GM18502 (cell line): ENCODE measurements at regions not wholly inside any gene's neighbourhood (a gene's known extent, or its start where the extent isn't known, plus 50 kb on each side); places are given as distances from the start of the nearest gene placed in this dataset.

Experiments
- ATAC-seq: cut with Tn5 transposase; IDR thresholded peaks from one replicate; pipeline ENCODE4 v1.9.1; 2021; ENCODE audit warnings: mild to moderate bottlenecking; ENCODE audit not compliant: unreplicated experiment, poor library complexity

DNA sequence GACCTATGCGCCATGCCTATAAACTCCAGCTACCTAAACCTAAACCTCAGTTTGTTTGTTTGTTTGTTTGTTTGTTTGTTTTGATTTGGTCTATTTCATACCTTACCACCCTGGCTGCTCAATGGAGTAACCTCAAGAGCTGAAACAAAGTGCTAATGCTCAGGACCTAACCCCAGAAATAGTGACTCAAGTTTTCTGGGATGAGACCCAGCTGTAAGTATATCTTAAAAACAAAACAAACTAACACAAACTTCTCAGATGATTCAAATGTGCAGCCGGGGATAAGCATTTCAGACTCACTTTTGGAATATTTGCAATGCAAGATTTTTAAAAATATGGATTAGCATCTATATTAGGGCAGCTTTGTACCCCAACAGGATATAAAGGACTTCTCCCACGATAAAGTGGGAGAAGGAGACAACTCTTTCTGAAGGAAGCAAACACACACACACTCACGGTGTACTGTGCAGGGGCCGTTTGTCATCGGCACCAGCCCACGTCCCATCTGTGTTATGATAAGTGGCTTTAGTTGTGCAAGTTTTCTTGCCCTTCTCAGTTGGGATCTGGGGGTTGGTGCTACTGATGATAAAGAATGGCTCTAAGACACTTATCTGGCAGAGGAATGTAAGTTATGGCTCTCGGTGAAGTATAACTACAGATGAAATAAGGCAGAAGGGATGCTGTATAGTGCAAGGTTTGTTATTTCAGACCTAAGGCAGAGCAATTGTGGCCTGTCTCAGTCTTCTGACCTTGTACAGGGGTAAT, 516.7 kb upstream of the TMEM132C start:
- ATAC-seq = no peak

GRCh38 chr12:127752802-127753201, 514.2 kb upstream of the TMEM132C start:
- ATAC-seq = no peak

DNA sequence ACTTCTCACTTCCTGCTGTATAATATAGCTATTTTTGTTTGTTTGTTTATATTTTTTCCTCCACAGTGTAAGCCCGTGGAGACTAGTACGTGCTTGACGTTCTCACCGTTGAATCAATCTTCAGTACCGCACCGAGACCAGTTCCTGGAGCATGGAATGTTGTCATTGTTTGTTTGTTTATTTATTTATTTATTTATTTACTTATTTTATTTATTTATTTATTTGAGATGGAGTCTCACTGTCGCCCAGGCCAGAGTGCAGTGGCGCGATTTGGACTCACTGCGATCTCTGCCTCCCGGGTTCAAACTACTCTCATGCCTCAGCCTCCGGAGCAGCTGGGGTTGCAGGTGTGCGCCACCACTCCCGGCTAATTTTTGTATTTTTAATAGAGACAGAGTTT, 506.6 kb upstream of the TMEM132C start:
- ATAC-seq = no peak

DNA sequence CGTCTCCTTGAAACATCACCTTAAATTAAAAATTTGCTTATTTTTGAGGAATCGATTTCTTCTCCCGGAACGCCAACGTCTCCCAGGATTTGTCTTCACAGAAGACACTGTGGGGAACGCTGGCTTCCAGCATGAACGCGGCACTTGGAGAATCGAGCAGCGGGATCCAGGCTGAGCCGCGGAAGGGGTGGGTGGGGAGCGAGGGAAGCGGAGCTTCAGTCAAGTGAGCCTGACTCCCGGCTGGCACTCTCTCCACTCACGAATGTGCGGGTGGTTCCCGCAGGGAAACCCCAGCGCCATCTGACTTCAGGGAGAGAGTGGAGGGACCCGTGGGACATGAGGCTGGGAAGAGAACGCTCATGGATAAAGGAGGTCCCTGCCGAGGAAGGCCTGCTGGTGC, 506.0 kb upstream of the TMEM132C start:
- no peak for ATAC-seq

DNA sequence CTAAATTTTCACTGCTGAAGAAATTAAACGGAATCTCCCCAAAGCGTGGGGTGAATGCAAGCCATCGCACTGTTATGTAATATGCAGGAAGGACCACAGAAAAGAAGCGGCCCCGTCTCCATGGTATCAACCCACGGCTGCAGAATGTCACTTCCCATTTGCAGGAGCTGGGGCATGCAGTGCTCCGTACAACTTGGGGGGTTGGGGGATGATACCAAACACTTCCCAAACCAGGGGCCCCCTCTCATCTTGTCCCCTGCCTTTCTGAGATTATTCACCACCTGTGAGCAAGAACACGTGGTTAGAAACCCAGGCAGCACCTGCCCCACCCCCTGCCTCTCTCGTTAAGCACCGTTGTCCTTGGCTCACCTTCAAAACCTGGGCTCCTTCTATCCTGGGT, 505.1 kb upstream of the TMEM132C start:
- no peak for ATAC-seq

- no peak for ATAC-seq
These were observed 499.3 kb upstream of the TMEM132C start for GRCh38 chr12:127767656-127768055.

DNA sequence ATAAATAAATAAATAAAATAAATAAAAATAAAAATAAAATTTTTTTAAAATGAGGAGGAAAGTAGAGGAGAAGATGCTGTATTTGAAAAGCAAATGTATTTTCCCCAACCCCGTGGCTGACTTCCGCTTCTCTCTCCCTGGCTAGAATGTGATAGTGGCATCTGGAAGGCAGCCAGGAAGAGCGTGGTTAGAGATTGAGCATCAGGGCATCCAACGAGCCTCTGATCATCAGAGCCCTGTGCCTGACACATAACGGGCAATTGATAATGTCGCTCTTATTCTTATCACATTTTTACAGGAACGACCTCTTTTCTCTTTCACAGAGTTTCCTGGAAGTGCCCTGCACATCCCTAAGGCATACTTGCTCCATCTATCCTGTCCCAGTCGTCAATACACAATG, 496.9 kb upstream of the TMEM132C start:
- no peak for ATAC-seq

DNA sequence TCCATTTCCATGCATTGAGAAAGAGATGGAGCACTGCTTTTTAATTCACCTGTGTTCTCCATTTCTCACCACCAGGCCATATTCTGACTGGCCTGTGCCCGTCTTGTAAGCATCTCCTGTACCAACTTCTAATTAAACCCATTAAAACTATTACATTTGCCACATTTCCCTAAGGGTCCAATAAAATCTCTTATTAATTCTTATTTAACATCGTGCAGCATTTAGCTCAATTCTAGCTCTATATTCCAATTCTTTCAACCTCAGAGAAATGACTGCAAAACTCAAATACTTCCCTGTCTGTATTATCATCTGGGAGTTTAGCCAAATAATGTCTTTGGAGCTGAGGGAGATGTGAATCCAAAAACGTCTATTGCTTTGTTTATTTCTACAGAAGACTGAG, 495.4 kb upstream of the TMEM132C start:
- ATAC-seq = no peak

DNA sequence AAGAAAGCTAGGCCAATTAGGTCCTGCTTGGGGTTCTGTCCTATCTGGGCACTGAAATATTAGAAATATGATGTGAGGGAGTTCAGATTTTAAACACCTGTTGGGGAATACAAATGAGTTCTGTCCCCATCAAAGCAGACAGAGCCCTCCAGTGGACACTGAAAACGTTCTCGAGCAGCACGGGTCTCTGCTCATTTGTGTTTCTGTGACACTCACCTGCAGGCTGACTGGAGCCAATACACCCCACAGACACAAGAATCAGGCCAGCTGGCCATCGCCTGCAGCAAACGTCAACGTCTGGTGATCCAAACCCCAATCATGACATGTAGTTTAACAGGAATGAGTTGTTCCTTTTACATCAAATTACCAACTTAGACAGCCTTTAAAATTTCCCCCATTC, 493.4 kb upstream of the TMEM132C start:
- no peak for ATAC-seq

- no peak for ATAC-seq
These were observed 492.1 kb upstream of the TMEM132C start for GRCh38 chr12:127774828-127775227.

GRCh38 chr12:127779301-127780045, 487.5 kb upstream of the TMEM132C start:
- no peak for ATAC-seq

GRCh38 chr12:127780881-127781280, 486.1 kb upstream of the TMEM132C start:
- no peak for ATAC-seq

DNA sequence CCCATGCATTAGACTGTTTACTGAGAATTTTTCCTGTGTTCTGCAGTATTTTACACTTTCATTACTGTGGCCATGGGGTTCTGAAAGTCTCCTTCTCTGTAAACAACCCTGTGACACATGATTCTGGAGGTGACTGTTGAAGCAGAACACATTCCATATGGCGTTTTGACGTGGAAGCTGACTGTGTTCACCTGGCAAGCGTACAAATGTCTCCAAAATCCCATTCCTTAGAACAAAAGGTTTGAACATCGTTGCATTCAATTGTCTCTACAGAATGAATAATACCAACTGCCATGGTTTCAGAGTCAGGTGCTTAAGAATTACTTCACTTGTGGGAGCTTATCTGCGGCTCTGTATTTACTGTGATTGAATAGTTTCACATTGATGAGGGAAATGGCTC, 485.6 kb upstream of the TMEM132C start:
- ATAC-seq = no peak

GRCh38 chr12:127785540-127785939, 481.4 kb upstream of the TMEM132C start:
- no peak for ATAC-seq

GRCh38 chr12:127785986-127786590, 480.9 kb upstream of the TMEM132C start:
- ATAC-seq = no peak

- no peak for ATAC-seq
These were observed 479.4 kb upstream of the TMEM132C start for GRCh38 chr12:127787544-127787943.

DNA sequence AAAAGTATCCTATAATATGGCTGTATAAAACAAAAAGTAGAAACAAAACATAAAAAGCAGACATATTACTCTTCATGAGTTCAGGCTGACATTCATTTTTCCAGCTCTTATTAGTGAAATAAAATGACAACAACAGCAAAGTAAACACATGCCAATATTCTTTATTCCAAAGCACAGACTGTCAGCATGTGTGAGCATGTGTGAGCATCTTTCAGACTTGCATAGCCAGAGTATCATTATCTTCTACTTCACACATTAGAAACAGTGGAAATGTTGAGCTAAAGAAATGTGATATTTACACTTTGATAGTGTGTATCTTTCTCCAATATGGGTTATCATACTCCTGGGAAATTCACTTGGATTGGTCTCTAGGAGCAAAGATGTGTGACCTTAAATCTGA, 476.6 kb upstream of the TMEM132C start:
- no peak for ATAC-seq

DNA sequence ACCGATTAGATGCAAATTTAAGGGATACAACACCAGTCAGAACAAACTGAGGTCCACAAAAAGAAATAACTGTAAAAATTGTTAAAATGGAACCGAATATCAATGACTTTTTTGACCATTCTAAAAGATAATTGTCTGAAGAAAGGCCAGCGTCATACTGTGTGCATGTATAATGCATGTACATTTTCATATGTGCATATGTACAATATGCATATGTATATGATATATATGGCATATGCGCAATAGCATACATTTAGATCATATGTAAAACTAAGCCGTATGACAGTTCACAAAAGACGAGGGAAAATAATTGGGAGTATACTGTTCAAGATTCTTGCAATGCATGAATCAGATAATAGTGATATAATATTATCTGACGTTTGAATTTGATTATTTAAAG, 475.8 kb upstream of the TMEM132C start:
- ATAC-seq = no peak

DNA sequence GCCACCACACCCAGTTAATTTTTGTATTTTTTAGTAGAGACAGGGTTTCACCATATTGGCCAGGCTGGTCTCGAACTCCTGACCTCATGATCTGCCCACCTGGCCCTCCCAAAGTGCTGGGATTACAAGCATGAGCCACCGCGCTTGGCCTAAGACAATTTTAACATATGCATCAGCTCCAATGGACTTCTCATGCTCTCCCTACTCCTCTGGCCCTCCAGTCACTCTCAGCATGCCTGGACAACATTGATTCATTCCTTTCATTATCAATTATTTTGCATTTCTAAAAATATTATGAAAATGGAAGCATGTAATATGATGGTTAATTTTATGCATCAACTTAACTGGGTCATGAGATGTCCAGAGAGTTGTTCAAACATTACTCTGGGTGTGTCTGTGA, 469.1 kb upstream of the TMEM132C start:
- no peak for ATAC-seq

- ATAC-seq = no peak
These were observed 464.7 kb upstream of the TMEM132C start for GRCh38 chr12:127802271-127802670.

DNA sequence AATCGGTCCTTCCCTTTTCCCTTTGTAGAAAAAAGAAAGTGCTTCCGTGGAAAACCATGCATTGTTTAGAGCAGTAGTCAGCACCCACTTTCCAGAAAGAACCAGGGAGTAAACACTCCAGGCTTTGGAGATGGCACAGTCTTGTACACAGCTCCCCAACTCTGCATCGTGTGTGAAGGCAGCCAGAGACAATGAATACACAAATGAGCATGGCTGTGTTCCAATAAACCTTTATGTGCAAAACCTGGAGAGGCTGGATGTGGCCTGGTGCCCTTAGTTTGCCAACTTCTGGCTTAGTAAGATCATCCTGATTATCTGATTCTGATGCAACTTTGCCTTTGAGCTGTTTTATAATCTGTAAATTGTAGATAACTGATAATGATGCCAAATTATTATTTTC, 463.4 kb upstream of the TMEM132C start:
- no peak for ATAC-seq

DNA sequence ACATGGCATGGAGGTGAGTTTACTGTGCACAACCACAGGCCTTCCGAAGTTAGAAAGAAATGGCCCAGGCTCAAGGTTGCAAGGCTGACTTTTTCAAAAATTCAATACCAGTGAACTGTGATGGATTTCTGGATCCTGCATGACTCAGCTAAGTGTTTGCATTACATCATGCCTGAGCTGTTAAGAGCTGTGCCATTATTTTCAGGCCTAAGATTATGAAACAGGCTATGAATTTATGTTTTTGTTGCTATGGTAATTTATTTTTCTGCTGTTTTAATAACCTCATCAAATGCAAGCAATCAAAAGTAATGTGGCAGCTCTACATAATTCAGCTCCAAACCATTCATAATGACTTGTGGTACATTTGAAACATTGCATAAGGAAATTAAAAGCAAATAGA, 457.7 kb upstream of the TMEM132C start:
- no peak for ATAC-seq
